IMR-90 (cell line): ENCODE measurements at regions not wholly inside any gene's neighbourhood (a gene's known extent, or its start where the extent isn't known, plus 50 kb on each side); places are given as distances from the start of the nearest gene placed in this dataset.

Source experiments
- ATAC-seq: fragments of 200-7000 bp; cut with Tn5 transposase; 2 replicates; pipeline ENCODE4 v1.9.1; 2020; ENCODE audit warnings: low read depth, mild to moderate bottlenecking, moderate library complexity
- BruUV-seq: library from RNA; stranded (reverse); fragments of 400-500 nt; replicated peaks from 2 replicates; lab custom pipeline; 2021; lab: Mats Ljungman, UMichigan
- CTCF ChIA-PET: fragments of 300-600 bp; formaldehyde crosslinking; extraction: SDS; loops from one replicate; lab custom pipeline; 2021; ENCODE audit warnings: antibody characterized with exemption; lab: Yijun Ruan, JAX
- POLR2A ChIA-PET: fragments of 300-600 bp; sonication (Branson Sonifier 250); formaldehyde crosslinking; loops from one replicate; lab custom pipeline; 2022; ENCODE audit warnings: antibody characterized with exemption; ENCODE audit not compliant: unreplicated experiment; lab: Charles Lee
- DNase-seq: peaks from one replicate; pipeline ENCODE4 v3.0.0; 2013
- H2AFZ ChIP-seq: replicated peaks from 2 replicates; pipeline ENCODE3; 2013; ENCODE audit warnings: low read length, mild to moderate bottlenecking; ENCODE audit not compliant: poor library complexity
- H2AK5ac ChIP-seq: 2 replicates; pipeline ENCODE4 v1.6.1; 2013; ENCODE audit warnings: low read depth, low read length, inconsistent platforms
- H2AK9ac ChIP-seq: replicated peaks from 2 replicates; pipeline ENCODE3; 2013; ENCODE audit warnings: mild to moderate bottlenecking, low read depth, low read length, moderate library complexity; ENCODE audit not compliant: poor library complexity
- H2BK120ac ChIP-seq: 2 replicates; pipeline ENCODE4 v1.6.1; 2013; ENCODE audit warnings: low read depth, low read length, inconsistent platforms
- H2BK15ac ChIP-seq: 3 replicates; pipeline ENCODE4 v1.6.1; 2013; ENCODE audit warnings: low read depth, low read length, inconsistent platforms
- H2BK20ac ChIP-seq: 2 replicates; pipeline ENCODE4 v1.6.1; 2013; ENCODE audit warnings: low read depth, mild to moderate bottlenecking, inconsistent platforms, low read length, moderate library complexity
- H2BK5ac ChIP-seq: 2 replicates; pipeline ENCODE4 v1.6.1; 2013; ENCODE audit warnings: mild to moderate bottlenecking, low read depth, low read length, inconsistent platforms; ENCODE audit not compliant: poor library complexity, severe bottlenecking
- H3K14ac ChIP-seq: replicated peaks from 2 replicates; pipeline ENCODE4 v1.6.1; 2013; ENCODE audit warnings: low read depth, low read length, inconsistent platforms
- H3K18ac ChIP-seq: 2 replicates; pipeline ENCODE4 v1.6.1; 2013; ENCODE audit warnings: low read depth, low read length, control low read depth
- H3K23ac ChIP-seq: 2 replicates; pipeline ENCODE4 v1.6.1; 2013; ENCODE audit warnings: low read depth, low read length, inconsistent platforms
- H3K27ac ChIP-seq: 2 replicates; pipeline ENCODE4 v1.5.1; 2013; ENCODE audit warnings: mild to moderate bottlenecking, control low read depth, low read length; ENCODE audit not compliant: insufficient read depth
- H3K27me3 ChIP-seq: 2 replicates; pipeline ENCODE4 v1.6.1; 2013; ENCODE audit warnings: low read length; ENCODE audit not compliant: control insufficient read depth, insufficient read depth
- H3K36me3 ChIP-seq: 2 replicates; pipeline ENCODE4 v1.6.1; 2013; ENCODE audit warnings: low read length, mixed read lengths; ENCODE audit not compliant: control insufficient read depth, insufficient read depth
- H3K4ac ChIP-seq: 2 replicates; pipeline ENCODE4 v1.6.1; 2013; ENCODE audit warnings: low read depth, low read length, inconsistent platforms
- H3K4me1 ChIP-seq: 2 replicates; pipeline ENCODE4 v1.6.1; 2013; ENCODE audit warnings: low read length, mixed read lengths; ENCODE audit not compliant: control insufficient read depth, insufficient read depth
- H3K4me2 ChIP-seq: 2 replicates; pipeline ENCODE4 v1.6.1; 2013; ENCODE audit warnings: low read depth, mild to moderate bottlenecking, control low read depth, low read length, moderate library complexity
- H3K4me3 ChIP-seq: 2 replicates; pipeline ENCODE4 v1.5.1; 2013; ENCODE audit warnings: low read depth, mild to moderate bottlenecking, control low read depth, low read length, moderate library complexity; ENCODE audit not compliant: insufficient read depth
- H3K56ac ChIP-seq: 2 replicates; pipeline ENCODE4 v1.6.1; 2013; ENCODE audit warnings: low read length, inconsistent platforms; ENCODE audit not compliant: insufficient read depth; ENCODE audit errors: extremely low read depth
- H3K79me1 ChIP-seq, 2 experiments: 2 replicates each; pipeline ENCODE4 v1.6.1; 2013; ENCODE audit warnings: low read length in 2 of 2, inconsistent platforms in 1 of 2, low read depth in 1 of 2
- H3K9ac ChIP-seq: 2 replicates; pipeline ENCODE4 v1.6.1; 2013; ENCODE audit warnings: low read depth, low read length, control low read depth
- H3K9me1 ChIP-seq: 2 replicates; pipeline ENCODE4 v1.6.1; 2013; ENCODE audit warnings: low read length, inconsistent platforms; ENCODE audit not compliant: insufficient read depth
- H3K9me3 ChIP-seq: 2 replicates; pipeline ENCODE4 v1.6.1; 2013; ENCODE audit warnings: low read length; ENCODE audit not compliant: control insufficient read depth, insufficient read depth
- H4K20me1 ChIP-seq: 2 replicates; pipeline ENCODE4 v1.6.1; 2013; ENCODE audit warnings: low read length, inconsistent platforms; ENCODE audit not compliant: insufficient read depth
- H4K5ac ChIP-seq: 2 replicates; pipeline ENCODE4 v1.6.1; 2013; ENCODE audit warnings: mild to moderate bottlenecking, low read depth, low read length, control low read depth
- H4K8ac ChIP-seq, 2 experiments: 2 replicates each; pipeline ENCODE4 v1.6.1; 2013; ENCODE audit warnings: low read depth in 2 of 2, low read length in 2 of 2, control low read depth in 1 of 2, inconsistent platforms in 1 of 2
- H4K91ac ChIP-seq: 2 replicates; pipeline ENCODE4 v1.6.1; 2013; ENCODE audit warnings: low read depth, low read length, inconsistent platforms; ENCODE audit not compliant: insufficient read depth
- BHLHE40 ChIP-seq: fragments of 150-350 bp; IDR thresholded peaks from 2 replicates; pipeline ENCODE4 v1.6.1; 2016; ENCODE audit warnings: mild to moderate bottlenecking, low read depth, low read length
- CEBPB ChIP-seq: IDR thresholded peaks from 2 replicates; pipeline ENCODE4 v1.6.1; 2012; ENCODE audit warnings: low read depth, low read length, improper control_type of control experiment
- CHD1 ChIP-seq: IDR thresholded peaks from 2 replicates; pipeline ENCODE4 v1.6.1; 2012; ENCODE audit warnings: low read depth, low read length, improper control_type of control experiment
- FOS ChIP-seq: fragments of 150-350 bp; IDR thresholded peaks from 2 replicates; pipeline ENCODE4 v1.6.1; 2016; ENCODE audit warnings: low read depth, low read length
- MAFK ChIP-seq: IDR thresholded peaks from 2 replicates; pipeline ENCODE4 v1.6.1; 2012; ENCODE audit warnings: low read depth, low read length, improper control_type of control experiment
- MAZ ChIP-seq: IDR thresholded peaks from 2 replicates; pipeline ENCODE4 v1.6.1; 2012; ENCODE audit warnings: low read depth, mild to moderate bottlenecking, low read length, improper control_type of control experiment, moderate library complexity, borderline replicate concordance
- MXI1 ChIP-seq: IDR thresholded peaks from 2 replicates; pipeline ENCODE4 v1.6.1; 2012; ENCODE audit warnings: low read depth, mild to moderate bottlenecking, low read length, moderate library complexity, borderline replicate concordance
- NFE2L2 ChIP-seq: fragments of 150-350 bp; IDR thresholded peaks from 2 replicates; pipeline ENCODE4 v1.6.1; 2016; ENCODE audit warnings: low read depth, mild to moderate bottlenecking, low read length
- POLR2A ChIP-seq: IDR thresholded peaks from 2 replicates; pipeline ENCODE4 v1.6.1; 2012; ENCODE audit warnings: mild to moderate bottlenecking, low read depth, low read length
- RAD21 ChIP-seq: IDR thresholded peaks from 2 replicates; pipeline ENCODE4 v1.6.1; 2012; ENCODE audit warnings: low read length, improper control_type of control experiment
- RCOR1 ChIP-seq: IDR thresholded peaks from 2 replicates; pipeline ENCODE4 v1.6.1; 2012; ENCODE audit warnings: mild to moderate bottlenecking, low read length, improper control_type of control experiment; ENCODE audit not compliant: insufficient replicate concordance
- RFX5 ChIP-seq: IDR thresholded peaks from 2 replicates; pipeline ENCODE4 v1.8.0; 2012; ENCODE audit warnings: low read depth, mild to moderate bottlenecking, low read length, moderate library complexity
- SMC3 ChIP-seq: fragments of 150-350 bp; IDR thresholded peaks from 2 replicates; pipeline ENCODE4 v1.6.1; 2016; ENCODE audit warnings: low read depth, mild to moderate bottlenecking, antibody characterized with exemption, low read length, moderate library complexity
- WGBS, 2 experiments: methylation state at CpG; one replicate each; pipeline versions ENCODE4 v1.1.5 to v1.1.7; 2013; ENCODE audit warnings: missing lambda C conversion rate in 2 of 2; ENCODE audit not compliant: insufficient read length in 1 of 2; ENCODE audit errors: extremely low coverage in 2 of 2; 5-methylcytosine and 5-hydroxymethylcytosine counted together
- dilution Hi-C: fragments of 300-500 bp; cut with HindIII; formaldehyde crosslinking; loops from one replicate; pipeline ENCODE4 v1.14.3; 2018; ENCODE audit warnings: low sequenced_read_pairs; ENCODE audit not compliant: unreplicated experiment
- in situ Hi-C: fragments of 300-500 bp; cut with MboI; formaldehyde crosslinking; loops from 3 replicates; pipeline ENCODE4 v1.14.3; 2019; ENCODE audit warnings: low sequenced_read_pairs, inconsistent platforms, mixed read lengths
- intact Hi-C: fragments of 100-400 bp; cut with micrococcal nuclease; formaldehyde crosslinking; loops from 2 replicates; pipeline ENCODE4 v1.10.0; 2022
- TF ChIP-seq, protein P1 (sequence below): fragments of 150-350 bp; IDR thresholded peaks from 2 replicates; pipeline ENCODE4 v1.6.1; 2017; ENCODE audit warnings: mild to moderate bottlenecking, antibody characterized with exemption, low read length, low read depth
- TF ChIP-seq, protein P2 (sequence below): conservative IDR thresholded peaks from 2 replicates; pipeline ENCODE4 v1.5.1; 2012; ENCODE audit warnings: mild to moderate bottlenecking, low read depth, low read length, improper control_type of control experiment
- TF ChIP-seq, protein P3 (sequence below): fragments of 150-350 bp; IDR thresholded peaks from 2 replicates; pipeline ENCODE4 v1.6.1; 2016; ENCODE audit warnings: low read depth, mild to moderate bottlenecking, low read length, moderate library complexity, borderline replicate concordance

DNA sequence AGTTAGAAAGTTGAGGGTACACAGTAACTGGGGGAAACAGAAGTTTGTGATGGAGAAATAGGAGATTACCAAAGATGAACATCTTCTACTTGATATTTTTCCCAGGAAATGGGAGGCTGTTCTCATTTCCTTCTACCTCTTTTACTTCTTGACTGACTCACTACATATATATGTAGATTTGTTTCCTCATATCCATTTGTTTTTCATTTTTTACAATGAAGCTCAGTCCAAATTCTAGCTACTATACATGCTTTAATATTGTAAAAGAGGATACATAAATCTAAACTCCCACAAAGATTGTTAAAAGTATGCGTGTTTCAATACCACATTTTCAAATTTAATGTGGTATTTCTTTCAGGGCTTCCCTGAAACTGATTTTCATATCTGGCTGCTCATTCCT is 366.6 kb upstream of the NCAM2 start:
- no peak overlapping the region for H4K91ac ChIP-seq
- H3K9ac ChIP-seq: no peak overlapping the region
- H2AK9ac ChIP-seq: no peak overlapping the region
- DNase-seq: no peak
- dilution Hi-C loops: no loop called here
- H2AFZ ChIP-seq: no peak overlapping the region
- H2BK5ac ChIP-seq: no peak overlapping the region
- H2BK20ac ChIP-seq: no peak overlapping the region
- ATAC-seq: no peak
- H3K27me3 ChIP-seq: no peaks in the 10 kb centered on the region
- no peak overlapping the region for H3K4ac ChIP-seq
- TF ChIP-seq, protein P1, sequence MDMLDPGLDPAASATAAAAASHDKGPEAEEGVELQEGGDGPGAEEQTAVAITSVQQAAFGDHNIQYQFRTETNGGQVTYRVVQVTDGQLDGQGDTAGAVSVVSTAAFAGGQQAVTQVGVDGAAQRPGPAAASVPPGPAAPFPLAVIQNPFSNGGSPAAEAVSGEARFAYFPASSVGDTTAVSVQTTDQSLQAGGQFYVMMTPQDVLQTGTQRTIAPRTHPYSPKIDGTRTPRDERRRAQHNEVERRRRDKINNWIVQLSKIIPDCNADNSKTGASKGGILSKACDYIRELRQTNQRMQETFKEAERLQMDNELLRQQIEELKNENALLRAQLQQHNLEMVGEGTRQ: no peak
- no peak for TF ChIP-seq NFE2L2
- no peak for TF ChIP-seq CHD1
- TF ChIP-seq SMC3: no peak
- TF ChIP-seq MXI1: no peak
- no peak for TF ChIP-seq MAZ
- TF ChIP-seq BHLHE40: no peak
- TF ChIP-seq, protein P2, sequence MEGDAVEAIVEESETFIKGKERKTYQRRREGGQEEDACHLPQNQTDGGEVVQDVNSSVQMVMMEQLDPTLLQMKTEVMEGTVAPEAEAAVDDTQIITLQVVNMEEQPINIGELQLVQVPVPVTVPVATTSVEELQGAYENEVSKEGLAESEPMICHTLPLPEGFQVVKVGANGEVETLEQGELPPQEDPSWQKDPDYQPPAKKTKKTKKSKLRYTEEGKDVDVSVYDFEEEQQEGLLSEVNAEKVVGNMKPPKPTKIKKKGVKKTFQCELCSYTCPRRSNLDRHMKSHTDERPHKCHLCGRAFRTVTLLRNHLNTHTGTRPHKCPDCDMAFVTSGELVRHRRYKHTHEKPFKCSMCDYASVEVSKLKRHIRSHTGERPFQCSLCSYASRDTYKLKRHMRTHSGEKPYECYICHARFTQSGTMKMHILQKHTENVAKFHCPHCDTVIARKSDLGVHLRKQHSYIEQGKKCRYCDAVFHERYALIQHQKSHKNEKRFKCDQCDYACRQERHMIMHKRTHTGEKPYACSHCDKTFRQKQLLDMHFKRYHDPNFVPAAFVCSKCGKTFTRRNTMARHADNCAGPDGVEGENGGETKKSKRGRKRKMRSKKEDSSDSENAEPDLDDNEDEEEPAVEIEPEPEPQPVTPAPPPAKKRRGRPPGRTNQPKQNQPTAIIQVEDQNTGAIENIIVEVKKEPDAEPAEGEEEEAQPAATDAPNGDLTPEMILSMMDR: no peak
- no peak for TF ChIP-seq RCOR1
- TF ChIP-seq RFX5: no peak
- TF ChIP-seq MAFK: no peak
- no peak for TF ChIP-seq FOS
- TF ChIP-seq RAD21: no peak
- no peak for TF ChIP-seq CEBPB
- TF ChIP-seq, protein P3, sequence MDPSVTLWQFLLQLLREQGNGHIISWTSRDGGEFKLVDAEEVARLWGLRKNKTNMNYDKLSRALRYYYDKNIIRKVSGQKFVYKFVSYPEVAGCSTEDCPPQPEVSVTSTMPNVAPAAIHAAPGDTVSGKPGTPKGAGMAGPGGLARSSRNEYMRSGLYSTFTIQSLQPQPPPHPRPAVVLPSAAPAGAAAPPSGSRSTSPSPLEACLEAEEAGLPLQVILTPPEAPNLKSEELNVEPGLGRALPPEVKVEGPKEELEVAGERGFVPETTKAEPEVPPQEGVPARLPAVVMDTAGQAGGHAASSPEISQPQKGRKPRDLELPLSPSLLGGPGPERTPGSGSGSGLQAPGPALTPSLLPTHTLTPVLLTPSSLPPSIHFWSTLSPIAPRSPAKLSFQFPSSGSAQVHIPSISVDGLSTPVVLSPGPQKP: no peak
- no peak for TF ChIP-seq POLR2A
- peaks cover 4% of the 10 kb centered on the region for H3K9me3 ChIP-seq
- H3K27ac ChIP-seq: no peak overlapping the region
- BruUV-seq: no TSS peak
- no peak overlapping the region for H2AK5ac ChIP-seq
- H3K36me3 ChIP-seq: no peaks in the 10 kb centered on the region
- no peaks in the 10 kb centered on the region for H3K9me1 ChIP-seq
- H3K14ac ChIP-seq: no peak overlapping the region
- H4K20me1 ChIP-seq: no peaks in the 10 kb centered on the region
- no peak overlapping the region for H3K18ac ChIP-seq
- ChIA-PET CTCF (no interaction called here), POLR2A (no interaction called here)
- WGBS, 2 experiments: no CpG with 5 or more reads among the region's 1 CpG
- H4K5ac ChIP-seq: no peak overlapping the region
- H3K4me2 ChIP-seq: no peak overlapping the region
- intact Hi-C loops: no loop called here
- no peak overlapping the region for H3K23ac ChIP-seq
- no peak overlapping the region for H2BK120ac ChIP-seq
- H3K56ac ChIP-seq: no peak overlapping the region
- in situ Hi-C loops: no loop called here
- H3K4me1 ChIP-seq: no peaks in the 10 kb centered on the region
- H3K4me3 ChIP-seq: no peak overlapping the region
- H4K8ac ChIP-seq: no peak overlapping the region
- no peak overlapping the region for H2BK15ac ChIP-seq
- no peaks in the 10 kb centered on the region for H3K79me1 ChIP-seq
